HEK293 (cell line): ENCODE measurements at regions not wholly inside any gene's neighbourhood (a gene's known extent, or its start where the extent isn't known, plus 50 kb on each side); places are given as distances from the start of the nearest gene placed in this dataset.

Experiments
- BCL11A ChIP-seq: fragments of 450-650 bp; formaldehyde crosslinking; IDR thresholded peaks from 2 replicates; pipeline ENCODE4 v1.5.1; 2016; ENCODE audit warnings: low read depth, missing biosample characterization, missing genetic modification characterization
- IKZF3 ChIP-seq: fragments of 450-650 bp; IDR thresholded peaks from 2 replicates; pipeline ENCODE4 v1.5.0; 2018; ENCODE audit warnings: missing biosample characterization, mild to moderate bottlenecking, missing genetic modification characterization, moderate library complexity
- ZBTB7A ChIP-seq: fragments of 450-650 bp; formaldehyde crosslinking; IDR thresholded peaks from 2 replicates; pipeline ENCODE4 v1.5.1; 2016; ENCODE audit warnings: low read depth, missing biosample characterization, missing genetic modification characterization
- ZNF354C ChIP-seq: fragments of 450-650 bp; formaldehyde crosslinking; IDR thresholded peaks from 2 replicates; pipeline ENCODE4 v1.5.1; 2016; ENCODE audit warnings: missing biosample characterization, missing genetic modification characterization, low read depth, borderline replicate concordance
- ZNF473 ChIP-seq: fragments of 450-650 bp; formaldehyde crosslinking; IDR thresholded peaks from 2 replicates; pipeline ENCODE4 v1.5.1; 2017; ENCODE audit warnings: missing biosample characterization, missing genetic modification characterization
- TF ChIP-seq, protein P1 (sequence below): fragments of 450-650 bp; formaldehyde crosslinking; IDR thresholded peaks from 2 replicates; pipeline ENCODE4 v1.5.1; 2016; ENCODE audit warnings: missing biosample characterization, missing genetic modification characterization
- TF ChIP-seq, protein P2 (sequence below): fragments of 450-650 bp; formaldehyde crosslinking; IDR thresholded peaks from 2 replicates; pipeline ENCODE4 v1.5.1; 2017; ENCODE audit warnings: missing biosample characterization, missing genetic modification characterization

DNA sequence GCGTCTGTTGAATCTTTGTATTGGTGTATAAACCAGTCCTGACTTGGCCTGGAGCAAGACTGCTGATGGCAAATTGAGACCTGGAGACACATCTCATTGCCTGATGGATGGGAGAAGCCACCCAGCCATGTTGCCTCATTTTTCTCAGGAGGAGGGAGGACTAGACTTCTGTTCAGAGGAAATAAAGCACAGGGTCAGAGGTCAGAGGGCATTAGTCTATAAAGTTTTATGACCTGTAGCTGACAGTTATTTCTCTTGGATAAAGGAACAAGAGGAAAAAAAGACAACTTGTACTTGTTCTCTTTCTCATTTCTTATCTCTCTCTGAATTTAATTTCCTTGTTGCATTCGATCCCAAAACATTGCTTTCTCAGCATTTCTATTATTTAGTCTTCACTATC is 775.9 kb downstream of the SQOR start:
- no peak for TF ChIP-seq IKZF3
- TF ChIP-seq ZNF354C (tag by site-specific recombination) = no peak
- TF ChIP-seq, protein P1, sequence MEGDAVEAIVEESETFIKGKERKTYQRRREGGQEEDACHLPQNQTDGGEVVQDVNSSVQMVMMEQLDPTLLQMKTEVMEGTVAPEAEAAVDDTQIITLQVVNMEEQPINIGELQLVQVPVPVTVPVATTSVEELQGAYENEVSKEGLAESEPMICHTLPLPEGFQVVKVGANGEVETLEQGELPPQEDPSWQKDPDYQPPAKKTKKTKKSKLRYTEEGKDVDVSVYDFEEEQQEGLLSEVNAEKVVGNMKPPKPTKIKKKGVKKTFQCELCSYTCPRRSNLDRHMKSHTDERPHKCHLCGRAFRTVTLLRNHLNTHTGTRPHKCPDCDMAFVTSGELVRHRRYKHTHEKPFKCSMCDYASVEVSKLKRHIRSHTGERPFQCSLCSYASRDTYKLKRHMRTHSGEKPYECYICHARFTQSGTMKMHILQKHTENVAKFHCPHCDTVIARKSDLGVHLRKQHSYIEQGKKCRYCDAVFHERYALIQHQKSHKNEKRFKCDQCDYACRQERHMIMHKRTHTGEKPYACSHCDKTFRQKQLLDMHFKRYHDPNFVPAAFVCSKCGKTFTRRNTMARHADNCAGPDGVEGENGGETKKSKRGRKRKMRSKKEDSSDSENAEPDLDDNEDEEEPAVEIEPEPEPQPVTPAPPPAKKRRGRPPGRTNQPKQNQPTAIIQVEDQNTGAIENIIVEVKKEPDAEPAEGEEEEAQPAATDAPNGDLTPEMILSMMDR = no peak
- TF ChIP-seq ZNF473 = no peak
- TF ChIP-seq BCL11A = no peak
- no peak for TF ChIP-seq ZBTB7A (tag by site-specific recombination)
- TF ChIP-seq, protein P2, sequence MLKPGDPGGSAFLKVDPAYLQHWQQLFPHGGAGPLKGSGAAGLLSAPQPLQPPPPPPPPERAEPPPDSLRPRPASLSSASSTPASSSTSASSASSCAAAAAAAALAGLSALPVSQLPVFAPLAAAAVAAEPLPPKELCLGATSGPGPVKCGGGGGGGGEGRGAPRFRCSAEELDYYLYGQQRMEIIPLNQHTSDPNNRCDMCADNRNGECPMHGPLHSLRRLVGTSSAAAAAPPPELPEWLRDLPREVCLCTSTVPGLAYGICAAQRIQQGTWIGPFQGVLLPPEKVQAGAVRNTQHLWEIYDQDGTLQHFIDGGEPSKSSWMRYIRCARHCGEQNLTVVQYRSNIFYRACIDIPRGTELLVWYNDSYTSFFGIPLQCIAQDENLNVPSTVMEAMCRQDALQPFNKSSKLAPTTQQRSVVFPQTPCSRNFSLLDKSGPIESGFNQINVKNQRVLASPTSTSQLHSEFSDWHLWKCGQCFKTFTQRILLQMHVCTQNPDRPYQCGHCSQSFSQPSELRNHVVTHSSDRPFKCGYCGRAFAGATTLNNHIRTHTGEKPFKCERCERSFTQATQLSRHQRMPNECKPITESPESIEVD (tag by site-specific recombination) = no peak
